ENCODE measurements at regions not wholly inside any gene's neighbourhood (a gene's known extent, or its start where the extent isn't known, plus 50 kb on each side); places are given as distances from the start of the nearest gene placed in this dataset.

GRCh38 chr12:30021051-30021833 is 237.5 kb upstream of the TMTC1 start:
- Histone ChIP-seq H3K9ac (ENCODE audit: low read length) (no peak overlapping the region), H2AFZ (ENCODE audit: low read depth, low read length) (no peak overlapping the region), H3K4me2 (ENCODE audit: low read length) (no peak overlapping the region), H3K4me3 (ENCODE audit: insufficient read depth, low read depth, low read length) (no peak overlapping the region), H3K4me1 (ENCODE audit: insufficient read depth, low read length) (peaks cover 5% of the 10 kb centered on the region), H3K9me3 (ENCODE audit: insufficient read depth, low read depth, low read length) (no peaks in the 10 kb centered on the region), H3K27ac (ENCODE audit: low read depth, low read length) (no peak overlapping the region), H3K79me2 (ENCODE audit: insufficient read depth, low read length) (no peaks in the 10 kb centered on the region), H4K20me1 (ENCODE audit: insufficient read depth, low read length) (no peaks in the 10 kb centered on the region), H3K27me3 (ENCODE audit: insufficient read depth, low read length) (no peaks in the 10 kb centered on the region), H3K36me3 (ENCODE audit: insufficient read depth, low read length) (no peaks in the 10 kb centered on the region)
- Mint-ChIP-seq H3K4me3 (ENCODE audit: unreplicated experiment) (no peak overlapping the region), H3K9me3 (ENCODE audit: unreplicated experiment) (peaks cover 6% of the 10 kb centered on the region), H3K27me3 (ENCODE audit: low read depth, unreplicated experiment) (no peaks in the 10 kb centered on the region), H3K27ac (ENCODE audit: unreplicated experiment) (no peak overlapping the region), H3K4me1 (ENCODE audit: low read depth, unreplicated experiment) (peaks cover 38% of the 10 kb centered on the region), H3K36me3 (ENCODE audit: low read depth, unreplicated experiment) (no peaks in the 10 kb centered on the region)
- TF ChIP-seq EZH2 (IDR thresholded peaks at IDR 0.05; ENCODE audit: insufficient read depth, low read length) (no peak), CTCF (IDR thresholded peaks at IDR 0.05; ENCODE audit: insufficient read depth, low read depth, low read length) (no peak)
- DNase-seq (ENCODE audit: low read depth), result no peak
- no peak for FAIRE-seq

GRCh38 chr12:30019366-30020140 is 235.8 kb upstream of the TMTC1 start:
- FAIRE-seq (no peak), DNase-seq (ENCODE audit: low read depth) (peak; percentile 55)
- H2AFZ ChIP-seq (ENCODE audit: low read depth, low read length), result no peak overlapping the region
- H3K36me3 Mint-ChIP-seq (ENCODE audit: low read depth, unreplicated experiment), result no peaks in the 10 kb centered on the region
- H3K27ac ChIP-seq (ENCODE audit: low read depth, low read length), result no peak overlapping the region
- H3K9ac ChIP-seq (ENCODE audit: low read length), result no peak overlapping the region
- H3K36me3 ChIP-seq (ENCODE audit: insufficient read depth, low read length), result no peaks in the 10 kb centered on the region
- peaks cover 27% of the 10 kb centered on the region for H3K4me1 Mint-ChIP-seq (ENCODE audit: low read depth, unreplicated experiment)
- H3K4me3 Mint-ChIP-seq (ENCODE audit: unreplicated experiment), result no peak overlapping the region
- H3K27me3 Mint-ChIP-seq (ENCODE audit: low read depth, unreplicated experiment), result no peaks in the 10 kb centered on the region
- no peaks in the 10 kb centered on the region for H3K79me2 ChIP-seq (ENCODE audit: insufficient read depth, low read length)
- H3K4me2 ChIP-seq (ENCODE audit: low read length), result no peak overlapping the region
- H3K9me3 Mint-ChIP-seq (ENCODE audit: unreplicated experiment), result peaks cover 3% of the 10 kb centered on the region
- H4K20me1 ChIP-seq (ENCODE audit: insufficient read depth, low read length), result no peaks in the 10 kb centered on the region
- H3K27ac Mint-ChIP-seq (ENCODE audit: unreplicated experiment), result no peak overlapping the region
- TF ChIP-seq CTCF (IDR thresholded peaks at IDR 0.05; ENCODE audit: insufficient read depth, low read depth, low read length) (no peak), EZH2 (IDR thresholded peaks at IDR 0.05; ENCODE audit: insufficient read depth, low read length) (no peak)
- H3K4me3 ChIP-seq (ENCODE audit: insufficient read depth, low read depth, low read length), result no peak overlapping the region
- H3K4me1 ChIP-seq (ENCODE audit: insufficient read depth, low read length), result no peaks in the 10 kb centered on the region
- H3K9me3 ChIP-seq (ENCODE audit: insufficient read depth, low read depth, low read length), result no peaks in the 10 kb centered on the region
- H3K27me3 ChIP-seq (ENCODE audit: insufficient read depth, low read length), result no peaks in the 10 kb centered on the region
